ENCODE measurements at regions not wholly inside any gene's neighbourhood (a gene's known extent, or its start where the extent isn't known, plus 50 kb on each side); places are given as distances from the start of the nearest gene placed in this dataset.
"Not testable (repeated sequence)": the region's sequence is repeated elsewhere in the genome, so short reads cannot be mapped to it uniquely, and the experiment has no call there.

DNA sequence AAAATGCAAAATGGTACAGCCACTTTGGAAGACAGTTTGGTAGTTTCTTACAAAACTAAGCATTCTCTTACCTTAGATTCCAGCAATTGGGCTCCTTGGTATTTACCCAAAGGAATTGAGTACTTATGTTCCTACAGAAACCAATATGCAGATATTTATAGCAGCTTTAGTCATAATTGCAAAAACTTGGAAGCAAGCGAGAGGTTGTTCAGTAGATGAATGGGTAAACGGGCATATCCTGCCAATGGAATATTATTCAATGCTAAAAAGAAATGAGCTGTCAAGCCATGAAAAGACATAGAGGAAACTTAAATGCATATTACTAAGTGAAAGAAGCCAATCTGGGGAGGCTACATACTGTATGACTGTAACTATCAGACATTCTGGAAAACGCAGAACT, 926.7 kb downstream of the TYW1 start:
- DNase-seq = no peak

- no peak for DNase-seq
Observed at GRCh38 chr7:67928141-67928540, 931.5 kb downstream of the TYW1 start.

DNA sequence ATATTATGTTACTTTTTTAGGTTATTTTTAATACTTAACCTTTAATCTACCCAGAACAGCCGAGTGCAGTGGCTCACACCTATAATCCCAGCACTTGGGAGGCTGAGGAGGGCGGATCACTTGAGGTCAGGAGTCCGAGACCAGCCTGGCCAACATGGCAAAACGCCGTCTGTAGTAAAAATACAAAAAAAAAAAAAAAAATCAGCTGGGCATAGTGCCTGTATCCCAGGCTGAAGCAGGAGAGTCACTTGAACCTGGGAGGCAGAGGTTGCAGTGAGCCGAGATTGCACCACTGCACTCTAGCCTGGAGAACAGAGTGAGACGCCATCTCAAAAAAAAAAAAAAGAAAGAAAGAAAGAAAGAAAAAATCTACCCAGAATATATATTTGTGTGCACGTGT, 939.8 kb downstream of the TYW1 start:
- DNase-seq = not testable (repeated sequence)

GRCh38 chr7:67940400-67940799, 943.8 kb downstream of the TYW1 start:
- no peak for DNase-seq

- no peak for DNase-seq
Observed at GRCh38 chr7:67947191-67947590, 950.6 kb downstream of the TYW1 start.

DNA sequence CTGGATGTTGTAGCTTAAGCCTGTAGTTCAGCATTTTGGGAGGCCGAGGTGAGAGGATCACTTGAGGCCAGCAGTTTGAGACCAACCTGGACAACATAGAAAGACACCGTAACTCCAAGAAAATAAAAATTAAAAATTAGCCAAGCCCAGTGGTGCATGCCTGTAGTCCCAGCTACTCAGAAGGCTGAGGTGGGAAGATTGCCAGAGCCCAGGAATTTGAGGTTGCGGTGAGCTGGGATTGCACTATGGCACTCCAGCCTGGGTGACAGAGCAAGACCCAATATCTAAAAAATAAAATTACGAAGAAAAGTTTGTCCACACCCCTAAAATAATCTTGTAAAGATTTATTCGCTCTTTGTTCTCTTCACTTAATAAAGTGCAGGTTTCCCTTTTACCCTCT, 951.0 kb downstream of the TYW1 start:
- no peak for DNase-seq

GRCh38 chr7:67950321-67951083, 953.9 kb downstream of the TYW1 start:
- no peak for DNase-seq

DNA sequence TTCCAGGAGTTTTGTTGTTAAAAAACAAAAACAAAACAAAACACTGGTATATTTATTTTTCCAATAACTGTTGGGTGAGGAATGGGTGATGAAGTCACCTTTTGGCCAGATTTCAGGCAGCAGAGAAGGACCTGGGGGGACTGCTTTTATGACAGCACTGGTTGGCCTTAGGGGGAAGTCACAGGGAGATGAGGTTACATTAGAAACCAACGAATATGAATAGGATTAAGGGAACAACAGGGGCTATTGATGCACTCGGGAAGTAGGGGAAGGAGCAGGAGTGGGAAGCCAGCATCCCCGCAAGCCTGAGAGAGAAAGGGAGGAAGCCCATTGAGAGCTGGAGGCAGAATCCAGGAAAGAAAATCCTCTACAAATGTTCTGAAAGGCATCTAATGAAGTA, 958.4 kb downstream of the TYW1 start:
- peak; percentile 31 for DNase-seq

- no peak for DNase-seq
Observed at GRCh38 chr7:67962863-67963262, 966.2 kb downstream of the TYW1 start.

GRCh38 chr7:67976490-67976889, 979.9 kb downstream of the TYW1 start:
- no peak for DNase-seq

- DNase-seq = no peak
Observed at GRCh38 chr7:67983486-67983885, 986.9 kb downstream of the TYW1 start.

GRCh38 chr7:67984326-67984725, 987.7 kb downstream of the TYW1 start:
- no peak for DNase-seq

GRCh38 chr7:67989142-67989541, 992.5 kb downstream of the TYW1 start:
- DNase-seq = no peak

GRCh38 chr7:67990003-67990402, 993.4 kb downstream of the TYW1 start:
- no peak for DNase-seq

- DNase-seq = no peak
Observed at GRCh38 chr7:67990716-67991115, 994.1 kb downstream of the TYW1 start.

DNA sequence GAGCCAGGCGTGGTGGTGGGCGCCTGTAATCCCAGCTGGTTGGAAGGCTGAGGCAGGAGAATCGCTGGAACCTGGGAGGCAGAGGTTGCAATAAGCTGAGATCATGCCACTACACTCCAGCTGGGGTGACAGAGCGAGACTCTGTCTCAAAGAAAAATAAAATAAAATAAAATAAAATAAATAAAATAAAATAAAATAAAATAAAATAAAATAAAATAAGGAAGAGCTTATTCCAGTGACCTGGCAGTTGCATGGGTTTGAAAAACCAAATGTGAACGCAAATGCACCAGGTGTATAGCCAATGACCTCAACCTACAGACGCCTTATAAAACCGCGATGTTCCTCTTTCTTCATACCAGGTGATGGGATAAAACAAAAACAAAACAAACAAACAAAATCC, 995.7 kb downstream of the TYW1 start:
- DNase-seq = no peak

DNA sequence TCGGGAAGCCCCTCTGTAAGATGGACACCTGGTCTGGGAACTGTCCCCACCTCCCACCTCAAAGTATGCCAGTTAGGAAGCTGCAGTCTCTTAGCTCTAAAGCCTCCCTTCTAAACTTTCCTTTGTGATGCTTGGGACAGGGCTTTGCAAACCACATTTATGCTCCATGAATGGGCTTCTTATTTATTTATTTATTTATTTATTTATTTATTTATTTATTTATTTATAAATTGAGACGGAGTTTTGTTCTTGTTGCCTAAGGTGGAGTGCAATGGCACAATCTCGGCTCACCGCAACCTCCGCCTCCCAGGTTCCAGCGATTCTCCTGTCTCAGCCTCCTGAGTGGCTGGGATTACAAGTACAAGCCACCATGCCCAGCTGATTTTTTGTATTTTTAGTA, 1009.4 kb downstream of the TYW1 start:
- DNase-seq = no peak

- no peak for DNase-seq
Observed at GRCh38 chr7:68006619-68007018, 1010.0 kb downstream of the TYW1 start.

DNA sequence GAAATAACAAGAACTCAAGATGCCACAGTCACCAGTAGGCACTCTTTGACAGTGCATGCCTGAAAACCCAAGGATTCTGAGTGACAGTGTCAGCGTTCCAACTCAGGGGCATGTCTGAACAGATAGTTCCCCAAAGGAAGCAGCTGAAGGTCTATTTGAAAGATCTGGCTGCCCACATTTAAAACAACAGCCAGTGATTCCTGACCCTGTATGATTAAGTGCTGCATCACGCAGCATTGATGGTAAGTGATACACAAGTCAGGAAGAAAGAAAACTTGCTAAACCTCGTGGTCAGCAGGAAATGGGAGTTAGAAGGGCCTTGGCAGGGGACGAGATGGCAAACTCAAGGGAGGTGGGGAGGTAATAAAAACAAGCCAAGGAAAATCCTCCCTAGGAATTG, 1013.1 kb downstream of the TYW1 start:
- DNase-seq = no peak

DNA sequence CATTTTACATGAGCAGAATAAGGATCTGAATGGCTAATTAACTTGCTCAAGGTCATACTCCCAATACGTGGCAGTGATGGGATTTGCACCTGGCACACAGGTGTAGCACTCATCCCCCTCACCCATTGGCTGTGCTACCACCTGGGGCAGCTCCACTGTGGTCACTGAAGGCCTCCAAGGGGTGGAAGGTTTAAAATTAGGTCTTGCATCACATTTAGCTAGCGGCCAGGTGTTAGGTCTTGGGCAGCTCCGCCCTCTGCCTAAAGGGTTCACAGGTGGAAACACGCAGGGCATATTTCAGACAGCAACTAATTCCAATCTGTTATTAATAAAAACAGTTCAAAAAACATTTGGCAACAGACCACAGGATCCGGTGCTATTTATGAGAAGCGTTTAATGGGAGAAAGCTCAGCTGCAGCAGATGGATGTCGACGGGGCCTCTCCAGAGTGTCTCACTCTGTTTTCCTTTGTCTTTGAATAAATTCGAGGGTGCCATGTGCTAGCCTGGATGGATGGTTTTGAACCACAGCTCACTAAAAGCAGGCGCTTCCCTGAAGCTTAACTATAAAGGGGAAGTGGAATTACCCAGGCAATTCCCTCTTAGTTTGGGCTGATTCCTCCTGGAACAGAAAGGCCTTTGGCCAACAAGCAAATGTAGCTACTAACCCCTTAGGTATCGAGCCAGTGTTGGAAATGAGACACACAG, 1017.6 kb downstream of the TYW1 start:
- DNase-seq = no peak

DNA sequence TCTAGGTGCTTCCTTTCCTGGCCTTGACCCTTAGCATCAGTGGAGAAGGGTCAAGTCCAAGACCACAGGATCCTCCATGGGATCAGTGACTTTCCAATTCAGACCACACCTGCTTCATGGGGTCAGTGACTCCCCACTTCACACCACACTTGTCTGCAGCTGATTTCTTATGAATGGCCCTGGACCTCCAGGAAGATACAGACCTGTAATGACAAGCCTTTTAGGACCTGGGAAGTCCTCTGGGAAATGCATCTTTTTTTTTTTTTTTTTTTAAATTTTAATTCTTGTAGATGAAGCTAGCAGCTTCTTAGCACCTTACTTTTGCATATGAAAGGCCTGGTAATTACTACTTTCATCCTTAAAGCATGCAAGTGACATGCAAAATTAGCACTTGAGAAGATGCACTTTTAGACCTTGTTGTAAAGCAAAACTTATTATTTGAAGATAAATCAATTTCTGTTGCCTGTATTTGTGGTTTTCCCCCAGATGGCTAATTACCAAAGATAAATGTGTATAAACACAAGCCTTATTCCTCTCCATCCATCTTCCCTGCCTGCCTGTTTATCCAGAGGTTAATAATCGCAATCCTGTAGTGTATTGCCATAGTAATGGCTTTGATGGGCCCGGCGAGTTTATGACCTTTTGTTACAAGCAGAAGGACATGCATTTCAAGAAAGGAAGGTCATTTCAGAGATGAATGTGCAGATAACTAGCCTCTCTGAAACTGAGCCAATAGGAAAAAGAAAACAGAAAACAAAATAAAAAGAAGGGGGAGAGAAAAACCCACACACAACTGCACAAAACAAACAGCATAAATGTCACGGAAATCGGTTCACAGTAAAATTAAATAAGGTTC, 1018.7 kb downstream of the TYW1 start:
- no peak for DNase-seq

DNA sequence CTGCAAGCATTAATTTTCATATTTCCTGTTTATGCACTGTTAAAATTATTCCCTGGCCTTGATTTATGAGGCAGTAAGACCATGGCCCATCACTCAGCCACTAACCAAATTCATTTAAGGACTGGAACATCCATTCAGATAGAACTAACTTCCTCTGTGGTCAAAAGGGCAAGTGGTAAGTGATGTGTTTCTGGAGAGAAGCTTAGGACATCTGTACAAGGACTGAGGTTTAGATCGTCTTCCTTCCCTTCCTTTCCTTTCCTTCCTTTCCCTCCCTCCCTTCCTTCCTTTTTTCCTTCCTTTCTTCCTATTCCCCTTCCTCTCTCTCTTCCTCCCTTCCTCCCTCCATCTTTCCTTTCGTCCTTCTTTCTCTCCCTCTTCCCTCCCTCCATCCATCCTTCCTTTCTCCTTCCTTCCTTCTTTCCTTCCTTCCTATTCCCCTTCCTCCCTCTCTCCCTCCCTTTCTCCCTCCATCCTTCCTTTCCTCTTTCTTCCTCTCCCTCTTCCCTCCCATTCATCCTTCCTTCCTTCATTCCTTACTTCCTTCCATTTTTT, 1019.4 kb downstream of the TYW1 start:
- DNase-seq = no peak

- no peak for DNase-seq
Observed at GRCh38 chr7:68020102-68020501, 1023.5 kb downstream of the TYW1 start.
